DND-41 (cell line): ENCODE measurements at regions not wholly inside any gene's neighbourhood (a gene's known extent, or its start where the extent isn't known, plus 50 kb on each side); places are given as distances from the start of the nearest gene placed in this dataset.

ENCODE experiments used
- ATAC-seq: fragments of 200-7000 bp; cut with Tn5 transposase; 3 replicates; pipeline ENCODE4 v1.9.1; 2021; ENCODE audit warnings: low read depth; ENCODE audit not compliant: insufficient read depth
- DNase-seq: peaks from one replicate; pipeline ENCODE4 v3.0.0-alpha.2; 2020
- H2AFZ ChIP-seq: 2 replicates; pipeline ENCODE4 v1.6.0; 2012; ENCODE audit warnings: low read depth, low read length
- H3K27ac ChIP-seq: 2 replicates; pipeline ENCODE4 v1.5.1; 2012; ENCODE audit warnings: low read length, inconsistent platforms
- H3K27me3 ChIP-seq: fragments of 200-600 bp; sonication (generic); 2 replicates; pipeline ENCODE4 v1.6.0; 2012; ENCODE audit warnings: low read length, mild to moderate bottlenecking, inconsistent platforms; ENCODE audit not compliant: insufficient read depth, poor library complexity
- H3K36me3 ChIP-seq: 2 replicates; pipeline ENCODE4 v1.5.1; 2012; ENCODE audit warnings: low read length, inconsistent platforms; ENCODE audit not compliant: insufficient read depth
- H3K4me1 ChIP-seq: 2 replicates; pipeline ENCODE4 v1.5.1; 2012; ENCODE audit warnings: mild to moderate bottlenecking, low read length; ENCODE audit not compliant: insufficient read depth
- H3K4me2 ChIP-seq: 2 replicates; pipeline ENCODE4 v1.6.0; 2012; ENCODE audit warnings: mild to moderate bottlenecking, moderate library complexity, low read length, inconsistent platforms; ENCODE audit not compliant: insufficient read depth
- H3K4me3 ChIP-seq, 2 experiments: fragments of 200-600 bp in 1 of 2; shearing (Covaris generic) in 1 of 2; 2 replicates each; pipeline ENCODE4 v1.5.1; 2012 to 2016; ENCODE audit warnings: inconsistent platforms in 2 of 2, low read length in 2 of 2, mild to moderate bottlenecking in 2 of 2, low read depth in 1 of 2, moderate library complexity in 1 of 2
- H3K79me2 ChIP-seq: 2 replicates; pipeline ENCODE4 v1.6.0; 2012; ENCODE audit warnings: low read length, inconsistent platforms; ENCODE audit not compliant: insufficient read depth
- H3K9ac ChIP-seq: 2 replicates; pipeline ENCODE4 v1.6.0; 2012; ENCODE audit warnings: low read depth, mild to moderate bottlenecking, inconsistent platforms, low read length, moderate library complexity
- H3K9me3 ChIP-seq: 2 replicates; pipeline ENCODE4 v1.5.1; 2012; ENCODE audit warnings: low read length, moderate library complexity, mild to moderate bottlenecking, inconsistent platforms; ENCODE audit not compliant: insufficient read depth, severe bottlenecking
- H4K20me1 ChIP-seq: 2 replicates; pipeline ENCODE4 v1.6.0; 2012; ENCODE audit warnings: low read length; ENCODE audit not compliant: insufficient read depth
- CTCF ChIP-seq: IDR thresholded peaks from 2 replicates; pipeline ENCODE4 v1.5.1; 2012; ENCODE audit warnings: borderline replicate concordance, low read length, moderate library complexity, mild to moderate bottlenecking; ENCODE audit not compliant: poor library complexity, severe bottlenecking; ENCODE audit errors: extremely low read depth
- EZH2 ChIP-seq: IDR thresholded peaks from 3 replicates; pipeline ENCODE4 v1.6.1; 2012; ENCODE audit warnings: borderline replicate concordance, low read depth, mild to moderate bottlenecking, moderate library complexity, low read length, inconsistent platforms; ENCODE audit not compliant: severe bottlenecking

GRCh38 chrX:30067677-30068076 is 147.7 kb upstream of the MAGEB2 start:
- H2AFZ ChIP-seq = no peak overlapping the region
- H3K4me1 ChIP-seq = no peaks in the 10 kb centered on the region
- no peak overlapping the region for H3K4me3 ChIP-seq
- no peak overlapping the region for H3K4me2 ChIP-seq
- H3K36me3 ChIP-seq = no peaks in the 10 kb centered on the region
- H3K27ac ChIP-seq = no peak overlapping the region
- H3K9me3 ChIP-seq = no peaks in the 10 kb centered on the region
- TF ChIP-seq EZH2 (no peak), CTCF (no peak)
- no peak for DNase-seq
- no peaks in the 10 kb centered on the region for H4K20me1 ChIP-seq
- no peaks in the 10 kb centered on the region for H3K79me2 ChIP-seq
- H3K27me3 ChIP-seq = no peaks in the 10 kb centered on the region
- no peak for ATAC-seq
- H3K9ac ChIP-seq = no peak overlapping the region

DNA sequence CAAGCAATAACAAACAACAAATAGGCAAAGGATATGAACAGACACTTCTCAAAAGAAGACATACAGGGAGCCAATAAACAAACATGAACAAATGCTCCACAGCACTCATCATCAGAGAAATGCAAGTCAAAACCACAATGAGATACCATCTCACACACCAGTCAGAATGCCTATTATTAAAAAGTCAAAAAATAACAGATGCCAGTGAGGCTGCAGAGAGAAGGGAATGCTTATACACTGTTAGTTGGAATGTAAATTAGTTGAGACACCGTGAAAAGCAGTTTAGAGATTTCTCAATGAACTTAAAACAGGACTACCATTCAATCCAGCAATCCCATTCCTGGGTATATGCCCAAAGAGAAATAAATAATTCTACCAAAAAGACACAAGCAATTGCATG is 129.8 kb upstream of the MAGEB2 start:
- TF ChIP-seq CTCF = no peak
- TF ChIP-seq EZH2 = no peak
- H3K27ac ChIP-seq = no peak overlapping the region
- no peaks in the 10 kb centered on the region for H3K36me3 ChIP-seq
- H3K9ac ChIP-seq = no peak overlapping the region
- ATAC-seq (no peak), DNase-seq (no peak)
- no peaks in the 10 kb centered on the region for H3K79me2 ChIP-seq
- no peaks in the 10 kb centered on the region for H3K4me1 ChIP-seq
- H3K4me3 ChIP-seq = no peak overlapping the region
- H3K27me3 ChIP-seq = no peaks in the 10 kb centered on the region
- H2AFZ ChIP-seq = no peak overlapping the region
- H4K20me1 ChIP-seq = no peaks in the 10 kb centered on the region
- H3K9me3 ChIP-seq = no peaks in the 10 kb centered on the region
- H3K4me2 ChIP-seq = no peak overlapping the region

- H3K9ac ChIP-seq = no peak overlapping the region
- TF ChIP-seq EZH2 (no peak), CTCF (no peak)
- DNase-seq = no peak
Measured at GRCh38 chrX:30111431-30111830, 103.9 kb upstream of the MAGEB2 start.

GRCh38 chrX:30141966-30142365 is 73.4 kb upstream of the MAGEB2 start:
- DNase-seq (no peak), ATAC-seq (no peak)
- Histone ChIP-seq H3K36me3 (no peaks in the 10 kb centered on the region), H3K27me3 (no peaks in the 10 kb centered on the region), H2AFZ (no peak overlapping the region), H3K4me3 (no peak overlapping the region), H3K9me3 (no peaks in the 10 kb centered on the region), H3K27ac (no peak overlapping the region), H3K9ac (no peak overlapping the region), H3K4me2 (no peak overlapping the region), H4K20me1 (no peaks in the 10 kb centered on the region), H3K79me2 (no peaks in the 10 kb centered on the region), H3K4me1 (no peaks in the 10 kb centered on the region)
- no peak for TF ChIP-seq EZH2
- peak; percentile 6 for TF ChIP-seq CTCF

More at GRCh38 chrX:30111431-30111830, 103.9 kb upstream of the MAGEB2 start:
- Histone ChIP-seq H3K79me2 (no peaks in the 10 kb centered on the region), H3K4me3 (no peak overlapping the region), H3K4me1 (no peaks in the 10 kb centered on the region), H3K9me3 (no peaks in the 10 kb centered on the region), H3K27me3 (no peaks in the 10 kb centered on the region), H3K27ac (no peak overlapping the region), H3K4me2 (no peak overlapping the region), H4K20me1 (no peaks in the 10 kb centered on the region), H3K36me3 (no peaks in the 10 kb centered on the region), H2AFZ (no peak overlapping the region)
- ATAC-seq = no peak
